Esophagus muscularis mucosa (tissue), 4 donors: ENCODE measurements at regions not wholly inside any gene's neighbourhood (a gene's known extent, or its start where the extent isn't known, plus 50 kb on each side); places are given as distances from the start of the nearest gene placed in this dataset.

Experiments
- DNase-seq: peaks from one replicate; pipeline ENCODE4 v3.0.0-alpha.2; 2017; ENCODE audit errors: extremely low spot score
- H3K27ac ChIP-seq, 4 donors: fragments of 200-600 bp; sonication (generic); replicated peaks in 1 of 4; 1 replicate in 3 of 4; 2 replicates in 1 of 4; pipeline ENCODE4 v1.5.1; 2016 to 2019; ENCODE audit warnings: mild to moderate bottlenecking in 1 of 4
- H3K27me3 ChIP-seq, 4 donors: fragments of 200-600 bp; sonication (generic); one replicate each; pipeline versions ENCODE4 v1.5.1 to v1.6.0; 2016 to 2019
- H3K36me3 ChIP-seq, 4 donors: fragments of 200-600 bp; sonication (generic); one replicate each; pipeline ENCODE4 v1.5.1; 2016 to 2019
- H3K4me1 ChIP-seq, 4 donors: fragments of 200-600 bp; sonication (generic); one replicate each; pipeline ENCODE4 v1.5.1; 2016 to 2019
- H3K4me3 ChIP-seq, 4 donors: fragments of 200-600 bp; sonication (generic); 1 replicate in 2 of 4; 2 replicates in 2 of 4; pipeline ENCODE4 v1.5.1; 2016 to 2019; ENCODE audit warnings: mild to moderate bottlenecking in 4 of 4, moderate library complexity in 1 of 4
- H3K9me3 ChIP-seq, 4 donors: fragments of 200-600 bp; sonication (generic); 1 replicate in 3 of 4; 2 replicates in 1 of 4; pipeline ENCODE4 v1.5.1; 2016 to 2019
- EP300 ChIP-seq: sonication (generic); formaldehyde crosslinking; IDR thresholded peaks from one replicate; pipeline ENCODE4 v1.6.1; 2017; ENCODE audit warnings: antibody characterized with exemption
- POLR2A ChIP-seq: fragments of 450-650 bp; IDR thresholded peaks from one replicate; pipeline ENCODE4 v1.6.1; 2017; ENCODE audit warnings: antibody characterized with exemption, moderate library complexity, mild to moderate bottlenecking, low read depth
- POLR2AphosphoS5 ChIP-seq, 2 donors: sonication (generic); formaldehyde crosslinking; IDR thresholded peaks; one replicate each; pipeline ENCODE4 v1.6.1; 2017; ENCODE audit warnings: antibody characterized with exemption in 2 of 2
- WGBS: methylation state at CpG from one replicate; pipeline ENCODE4 v1.1.5; 2018; 5-methylcytosine and 5-hydroxymethylcytosine counted together
- intact Hi-C: fragments of 100-400 bp; cut with DNase I; formaldehyde crosslinking; loops from one replicate; pipeline ENCODE4 v1.15.1; 2023
- TF ChIP-seq, protein P1 (sequence below), 3 experiments: fragments of 200-600 bp in 2 of 3; fragments of 450-650 bp in 1 of 3; sonication (generic) in 2 of 3; IDR thresholded peaks; one replicate each; pipeline ENCODE4 v1.5.1; 2017 to 2019; ENCODE audit warnings: antibody characterized with exemption in 3 of 3, mild to moderate bottlenecking in 2 of 3, moderate library complexity in 1 of 3

DNA sequence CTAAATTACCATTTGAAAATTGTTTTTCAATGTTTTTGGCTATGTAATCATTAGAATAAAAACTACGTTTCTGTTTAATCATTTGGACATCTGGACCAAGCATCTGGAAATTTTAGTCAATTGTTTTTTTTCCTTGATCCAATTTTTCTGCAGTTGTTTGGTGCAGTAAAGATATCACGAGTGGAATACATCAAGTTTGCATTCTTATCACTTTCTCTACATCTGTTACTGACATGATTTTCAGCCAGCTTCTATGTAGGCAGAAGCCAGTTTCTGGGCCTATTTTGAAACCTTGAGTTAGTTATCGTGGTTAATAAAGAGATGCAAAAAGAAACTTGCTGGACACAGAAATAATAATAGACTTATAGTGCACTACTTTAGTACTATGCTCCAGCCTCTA, 277.9 kb upstream of the ADAMTS5 start:
- Histone ChIP-seq H3K4me3 (no peak overlapping the region), H3K4me1 (peaks cover 0 to 14% (median 8%) of the 10 kb centered on the region in 4 donors), H3K27me3 (no peaks in the 10 kb centered on the region), H3K27ac (peak overlapping the region in 2 of 4 donors; percentile 38), H3K36me3 (no peaks in the 10 kb centered on the region), H3K9me3 (no peaks in the 10 kb centered on the region)
- WGBS, result 75% methylated on average over 3 of the region's 3 CpGs
- TF ChIP-seq, protein P1, sequence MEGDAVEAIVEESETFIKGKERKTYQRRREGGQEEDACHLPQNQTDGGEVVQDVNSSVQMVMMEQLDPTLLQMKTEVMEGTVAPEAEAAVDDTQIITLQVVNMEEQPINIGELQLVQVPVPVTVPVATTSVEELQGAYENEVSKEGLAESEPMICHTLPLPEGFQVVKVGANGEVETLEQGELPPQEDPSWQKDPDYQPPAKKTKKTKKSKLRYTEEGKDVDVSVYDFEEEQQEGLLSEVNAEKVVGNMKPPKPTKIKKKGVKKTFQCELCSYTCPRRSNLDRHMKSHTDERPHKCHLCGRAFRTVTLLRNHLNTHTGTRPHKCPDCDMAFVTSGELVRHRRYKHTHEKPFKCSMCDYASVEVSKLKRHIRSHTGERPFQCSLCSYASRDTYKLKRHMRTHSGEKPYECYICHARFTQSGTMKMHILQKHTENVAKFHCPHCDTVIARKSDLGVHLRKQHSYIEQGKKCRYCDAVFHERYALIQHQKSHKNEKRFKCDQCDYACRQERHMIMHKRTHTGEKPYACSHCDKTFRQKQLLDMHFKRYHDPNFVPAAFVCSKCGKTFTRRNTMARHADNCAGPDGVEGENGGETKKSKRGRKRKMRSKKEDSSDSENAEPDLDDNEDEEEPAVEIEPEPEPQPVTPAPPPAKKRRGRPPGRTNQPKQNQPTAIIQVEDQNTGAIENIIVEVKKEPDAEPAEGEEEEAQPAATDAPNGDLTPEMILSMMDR (IDR thresholded peaks at IDR 0.05), result no peak
- TF ChIP-seq POLR2AphosphoS5 (IDR thresholded peaks at IDR 0.05), result no peak
- TF ChIP-seq POLR2A, result no peak
- TF ChIP-seq EP300, result no peak
- no peak for DNase-seq
- intact Hi-C loops, result no loop called here

DNA sequence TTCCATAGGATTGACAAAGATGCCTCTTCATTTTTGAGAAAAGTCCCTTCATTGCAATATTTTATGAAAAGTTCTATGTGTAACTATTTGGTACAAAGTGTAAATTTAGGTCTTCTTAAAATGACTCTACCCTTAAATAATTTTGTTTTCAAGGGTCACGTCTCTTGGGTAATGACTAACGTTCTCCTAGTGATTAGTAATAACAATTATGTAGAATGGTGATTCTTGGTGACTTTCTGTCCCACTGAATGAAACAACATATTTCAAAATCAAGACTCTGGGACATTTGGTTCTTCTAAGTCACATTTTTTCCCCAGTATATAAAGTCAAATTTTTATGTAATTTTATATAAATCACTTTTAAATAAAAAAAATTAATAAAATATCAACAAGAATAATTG, 277.5 kb upstream of the ADAMTS5 start:
- no peak for TF ChIP-seq POLR2AphosphoS5 (IDR thresholded peaks at IDR 0.05)
- TF ChIP-seq, protein P1 (IDR thresholded peaks at IDR 0.05), result no peak
- TF ChIP-seq EP300, result no peak
- TF ChIP-seq POLR2A, result no peak
- peaks cover 0 to 14% (median 8%) of the 10 kb centered on the region in 4 donors for H3K4me1 ChIP-seq
- intact Hi-C loops, result no loop called here
- no peak overlapping the region for H3K4me3 ChIP-seq
- 56% methylated on average over 2 of the region's 2 CpGs for WGBS
- no peaks in the 10 kb centered on the region for H3K9me3 ChIP-seq
- no peak for DNase-seq
- peak overlapping the region in 1 of 4 donors; percentile 21 for H3K27ac ChIP-seq
- no peaks in the 10 kb centered on the region for H3K36me3 ChIP-seq
- H3K27me3 ChIP-seq, result no peaks in the 10 kb centered on the region

DNA sequence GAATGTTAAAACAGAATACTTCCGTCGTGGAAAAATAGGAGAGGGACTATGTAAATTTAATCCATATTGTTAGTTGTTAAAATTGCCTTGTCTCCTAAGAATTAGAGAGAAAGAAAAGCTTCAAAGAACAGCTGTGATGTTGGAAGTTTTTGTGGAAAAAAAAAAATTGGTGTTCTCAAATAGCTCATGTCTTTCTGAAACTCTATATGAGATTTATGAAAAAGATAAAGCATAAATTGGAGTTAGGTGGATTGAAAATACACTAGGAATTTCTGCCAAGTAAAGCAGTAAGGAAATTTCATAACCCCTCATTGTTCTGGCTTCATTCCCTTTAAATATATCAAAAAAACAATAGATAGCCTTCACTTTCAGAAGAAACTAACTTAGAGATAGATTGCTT, 274.0 kb upstream of the ADAMTS5 start:
- no peak overlapping the region for H3K27ac ChIP-seq
- no peaks in the 10 kb centered on the region for H3K4me1 ChIP-seq
- no peak overlapping the region for H3K4me3 ChIP-seq
- no peak for DNase-seq
- no peaks in the 10 kb centered on the region for H3K9me3 ChIP-seq
- TF ChIP-seq EP300 (no peak), POLR2AphosphoS5 (IDR thresholded peaks at IDR 0.05) (no peak), POLR2A (no peak)
- TF ChIP-seq, protein P1 (IDR thresholded peaks at IDR 0.05), result no peak
- WGBS, result 81% methylated on average over 2 of the region's 2 CpGs
- no peaks in the 10 kb centered on the region for H3K27me3 ChIP-seq
- intact Hi-C loops, result no loop called here
- H3K36me3 ChIP-seq, result no peaks in the 10 kb centered on the region

DNA sequence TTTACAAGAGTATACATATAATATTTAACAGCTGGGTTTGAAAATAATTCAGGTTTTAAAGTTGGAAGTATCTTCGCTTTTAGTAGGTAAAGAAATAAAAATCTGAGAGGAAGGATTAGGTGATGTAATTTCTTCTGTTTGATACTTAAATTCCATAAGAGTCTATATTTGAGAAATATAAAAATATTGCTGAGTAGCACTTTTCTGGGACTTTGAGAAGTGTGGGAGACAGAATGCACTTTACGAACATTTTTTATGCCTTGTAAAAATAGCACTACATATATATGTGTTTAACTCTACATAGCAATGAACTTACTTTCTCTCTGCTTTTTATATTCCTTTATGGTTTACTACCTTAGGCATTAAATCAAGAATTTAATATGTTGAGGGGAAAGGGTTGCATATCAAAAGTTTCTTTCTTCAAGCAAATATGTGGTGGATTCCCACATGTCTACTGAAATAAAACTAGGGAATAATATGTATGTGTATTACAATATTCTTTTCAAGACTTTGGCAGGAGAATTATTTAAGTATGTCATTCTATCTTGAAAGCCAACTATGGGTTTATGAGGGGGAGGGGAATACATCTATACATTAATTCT, 266.7 kb upstream of the ADAMTS5 start:
- Histone ChIP-seq H3K36me3 (no peaks in the 10 kb centered on the region), H3K27ac (no peak overlapping the region), H3K4me1 (no peaks in the 10 kb centered on the region), H3K4me3 (no peak overlapping the region), H3K27me3 (no peaks in the 10 kb centered on the region), H3K9me3 (no peaks in the 10 kb centered on the region)
- intact Hi-C loops, result no loop called here
- DNase-seq, result no peak
- no peak for TF ChIP-seq EP300
- no peak for TF ChIP-seq POLR2A
- TF ChIP-seq POLR2AphosphoS5 (IDR thresholded peaks at IDR 0.05), result no peak
- TF ChIP-seq, protein P1 (IDR thresholded peaks at IDR 0.05), result no peak
- WGBS, result 92% methylated on average over 2 of the region's 2 CpGs

DNA sequence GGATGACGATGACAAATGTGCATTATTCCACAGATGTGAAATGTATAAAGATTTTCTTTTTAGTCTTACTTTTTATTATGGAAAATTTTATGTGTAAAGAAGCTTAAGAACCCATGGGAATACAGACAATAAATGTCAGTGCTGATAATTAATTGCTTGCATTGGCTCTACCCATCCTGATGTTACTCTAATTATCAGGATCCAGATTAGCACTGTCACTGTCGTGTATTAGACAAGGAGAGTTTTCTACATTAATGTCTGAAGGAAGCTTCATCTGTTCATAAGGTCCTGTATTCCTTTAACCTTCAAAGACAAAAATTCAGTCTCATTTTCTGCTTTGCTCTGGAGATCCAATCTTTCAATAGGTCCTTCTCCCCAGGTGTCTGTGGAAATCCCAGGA, 259.1 kb upstream of the ADAMTS5 start:
- Histone ChIP-seq H3K27ac (no peak overlapping the region), H3K27me3 (no peaks in the 10 kb centered on the region), H3K4me1 (peaks cover 0 to 10% (median 7%) of the 10 kb centered on the region in 4 donors), H3K36me3 (no peaks in the 10 kb centered on the region), H3K4me3 (no peak overlapping the region), H3K9me3 (no peaks in the 10 kb centered on the region)
- WGBS, result 85% methylated on average over 2 of the region's 2 CpGs
- DNase-seq, result no peak
- intact Hi-C loops, result no loop called here
- TF ChIP-seq POLR2AphosphoS5 (IDR thresholded peaks at IDR 0.05), result no peak
- TF ChIP-seq, protein P1 (IDR thresholded peaks at IDR 0.05), result no peak
- no peak for TF ChIP-seq POLR2A
- TF ChIP-seq EP300, result no peak
